Ishikawa (cell line): ENCODE measurements at regions not wholly inside any gene's neighbourhood (a gene's known extent, or its start where the extent isn't known, plus 50 kb on each side); places are given as distances from the start of the nearest gene placed in this dataset.

Source experiments
- EGR1 ChIP-seq: IDR thresholded peaks from 2 replicates; pipeline ENCODE4 v1.6.1; 2012
- EP300 ChIP-seq: IDR thresholded peaks from 2 replicates; pipeline ENCODE4 v1.6.1; 2012; ENCODE audit warnings: borderline replicate concordance
- FOXM1 ChIP-seq: IDR thresholded peaks from 2 replicates; pipeline ENCODE4 v1.6.1; 2012; ENCODE audit warnings: low read depth, borderline replicate concordance
- RAD21 ChIP-seq: IDR thresholded peaks from 2 replicates; pipeline ENCODE4 v1.6.1; 2012; ENCODE audit warnings: low read depth
- REST ChIP-seq: IDR thresholded peaks from 2 replicates; pipeline ENCODE4 v1.6.1; 2012; ENCODE audit warnings: low read depth, mild to moderate bottlenecking
- USF1 ChIP-seq: IDR thresholded peaks from 2 replicates; pipeline ENCODE4 v1.6.1; 2012
- YY1 ChIP-seq: IDR thresholded peaks from 2 replicates; pipeline ENCODE4 v1.6.1; 2012; ENCODE audit warnings: low read depth
- ZBTB7A ChIP-seq: IDR thresholded peaks from 2 replicates; pipeline ENCODE4 v1.6.1; 2012; ENCODE audit warnings: low read depth

- TF ChIP-seq EP300 (no peak), ZBTB7A (no peak), EGR1 (no peak), USF1 (no peak), YY1 (no peak), FOXM1 (no peak), RAD21 (no peak), REST (no peak)
Observed at GRCh38 chr10:47123716-47124288, 176.2 kb upstream of the GDF10 start.
